ENCODE measurements at regions not wholly inside any gene's neighbourhood (a gene's known extent, or its start where the extent isn't known, plus 50 kb on each side); places are given as distances from the start of the nearest gene placed in this dataset.

- Histone ChIP-seq H3K4me1 (ENCODE audit: control insufficient read depth, insufficient read depth, low read length) (peaks cover 3% of the 10 kb centered on the region), H3K9ac (ENCODE audit: low read length in 2 of 2) (no peak overlapping the region)
Observed at GRCh38 chr1:29504709-29505410, 268.5 kb downstream of the PTPRU start.

GRCh38 chr1:29504196-29504595, 267.9 kb downstream of the PTPRU start:
- H3K4me1 ChIP-seq (ENCODE audit: control insufficient read depth, insufficient read depth, low read length): peaks cover 3% of the 10 kb centered on the region
- no peak overlapping the region for H3K4me3 ChIP-seq (ENCODE audit: low read length in 2 of 2)
- no peak overlapping the region for H3K9ac ChIP-seq (ENCODE audit: low read length in 2 of 2)
- peaks cover 9 to 22% of the 10 kb centered on the region in 2 donors for H3K27me3 ChIP-seq (ENCODE audit: control insufficient read depth in 1 of 2, insufficient read depth in 2 of 2, low read length in 2 of 2)
- no peak overlapping the region for H3K27ac ChIP-seq (ENCODE audit: low read length)
- H3K9me3 ChIP-seq (ENCODE audit: control insufficient read depth in 2 of 2, low read length in 2 of 2): no peaks in the 10 kb centered on the region
- H3K36me3 ChIP-seq (ENCODE audit: control insufficient read depth in 2 of 2, insufficient read depth in 2 of 2, low read length in 2 of 2): no peaks in the 10 kb centered on the region

More at GRCh38 chr1:29504709-29505410, 268.5 kb downstream of the PTPRU start:
- Histone ChIP-seq H3K4me3 (ENCODE audit: low read length in 2 of 2) (no peak overlapping the region), H3K27me3 (ENCODE audit: control insufficient read depth in 1 of 2, insufficient read depth in 2 of 2, low read length in 2 of 2) (peaks cover 9 to 22% of the 10 kb centered on the region in 2 donors), H3K36me3 (ENCODE audit: control insufficient read depth in 2 of 2, insufficient read depth in 2 of 2, low read length in 2 of 2) (no peaks in the 10 kb centered on the region), H3K27ac (ENCODE audit: low read length) (no peak overlapping the region), H3K9me3 (ENCODE audit: control insufficient read depth in 2 of 2, low read length in 2 of 2) (no peaks in the 10 kb centered on the region)

- Histone ChIP-seq H3K27ac (ENCODE audit: low read length) (no peak overlapping the region), H3K27me3 (ENCODE audit: control insufficient read depth in 1 of 2, insufficient read depth in 2 of 2, low read length in 2 of 2) (peaks cover 14 to 22% of the 10 kb centered on the region in 2 donors), H3K4me1 (ENCODE audit: control insufficient read depth, insufficient read depth, low read length) (peaks cover 3% of the 10 kb centered on the region), H3K4me3 (ENCODE audit: low read length in 2 of 2) (no peak overlapping the region), H3K36me3 (ENCODE audit: control insufficient read depth in 2 of 2, insufficient read depth in 2 of 2, low read length in 2 of 2) (no peaks in the 10 kb centered on the region), H3K9ac (ENCODE audit: low read length in 2 of 2) (no peak overlapping the region), H3K9me3 (ENCODE audit: control insufficient read depth in 2 of 2, low read length in 2 of 2) (no peaks in the 10 kb centered on the region)
Observed at GRCh38 chr1:29502911-29503840, 266.9 kb downstream of the PTPRU start.

GRCh38 chr1:29502225-29502910, 266.0 kb downstream of the PTPRU start:
- H3K36me3 ChIP-seq (ENCODE audit: control insufficient read depth in 2 of 2, insufficient read depth in 2 of 2, low read length in 2 of 2): no peaks in the 10 kb centered on the region
- no peak overlapping the region for H3K27ac ChIP-seq (ENCODE audit: low read length)
- H3K4me3 ChIP-seq (ENCODE audit: low read length in 2 of 2): no peak overlapping the region
- H3K9ac ChIP-seq (ENCODE audit: low read length in 2 of 2): no peak overlapping the region
- H3K9me3 ChIP-seq (ENCODE audit: control insufficient read depth in 2 of 2, low read length in 2 of 2): no peaks in the 10 kb centered on the region
- H3K4me1 ChIP-seq (ENCODE audit: control insufficient read depth, insufficient read depth, low read length): peaks cover 3% of the 10 kb centered on the region
- H3K27me3 ChIP-seq (ENCODE audit: control insufficient read depth in 1 of 2, insufficient read depth in 2 of 2, low read length in 2 of 2): peaks cover 19 to 22% of the 10 kb centered on the region in 2 donors

GRCh38 chr1:29501227-29501976, 265.1 kb downstream of the PTPRU start:
- Histone ChIP-seq H3K36me3 (ENCODE audit: control insufficient read depth in 2 of 2, insufficient read depth in 2 of 2, low read length in 2 of 2) (no peaks in the 10 kb centered on the region), H3K9me3 (ENCODE audit: control insufficient read depth in 2 of 2, low read length in 2 of 2) (peaks cover 0 to 4% of the 10 kb centered on the region in 2 donors), H3K9ac (ENCODE audit: low read length in 2 of 2) (no peak overlapping the region), H3K4me1 (ENCODE audit: control insufficient read depth, insufficient read depth, low read length) (peaks cover 3% of the 10 kb centered on the region), H3K27me3 (ENCODE audit: control insufficient read depth in 1 of 2, insufficient read depth in 2 of 2, low read length in 2 of 2) (peaks cover 16 to 20% of the 10 kb centered on the region in 2 donors), H3K27ac (ENCODE audit: low read length) (no peak overlapping the region), H3K4me3 (ENCODE audit: low read length in 2 of 2) (no peak overlapping the region)

- H3K9me3 ChIP-seq (ENCODE audit: control insufficient read depth in 2 of 2, low read length in 2 of 2): peaks cover 4 to 9% of the 10 kb centered on the region in 2 donors
- no peak overlapping the region for H3K4me3 ChIP-seq (ENCODE audit: low read length in 2 of 2)
- H3K4me1 ChIP-seq (ENCODE audit: control insufficient read depth, insufficient read depth, low read length): peaks cover 3% of the 10 kb centered on the region
- H3K36me3 ChIP-seq (ENCODE audit: control insufficient read depth in 2 of 2, insufficient read depth in 2 of 2, low read length in 2 of 2): no peaks in the 10 kb centered on the region
- no peak overlapping the region for H3K9ac ChIP-seq (ENCODE audit: low read length in 2 of 2)
- peaks cover 13 to 18% of the 10 kb centered on the region in 2 donors for H3K27me3 ChIP-seq (ENCODE audit: control insufficient read depth in 1 of 2, insufficient read depth in 2 of 2, low read length in 2 of 2)
- no peak overlapping the region for H3K27ac ChIP-seq (ENCODE audit: low read length)
Observed at GRCh38 chr1:29500651-29501050, 264.3 kb downstream of the PTPRU start.

GRCh38 chr1:29500041-29500440, 263.7 kb downstream of the PTPRU start:
- H3K27ac ChIP-seq (ENCODE audit: low read length): no peak overlapping the region
- H3K36me3 ChIP-seq (ENCODE audit: control insufficient read depth in 2 of 2, insufficient read depth in 2 of 2, low read length in 2 of 2): no peaks in the 10 kb centered on the region
- no peak overlapping the region for H3K9ac ChIP-seq (ENCODE audit: low read length in 2 of 2)
- H3K9me3 ChIP-seq (ENCODE audit: control insufficient read depth in 2 of 2, low read length in 2 of 2): peaks cover 5 to 10% of the 10 kb centered on the region in 2 donors
- no peak overlapping the region for H3K4me3 ChIP-seq (ENCODE audit: low read length in 2 of 2)
- peaks cover 3% of the 10 kb centered on the region for H3K4me1 ChIP-seq (ENCODE audit: control insufficient read depth, insufficient read depth, low read length)
- H3K27me3 ChIP-seq (ENCODE audit: control insufficient read depth in 1 of 2, insufficient read depth in 2 of 2, low read length in 2 of 2): peaks cover 11 to 17% of the 10 kb centered on the region in 2 donors

GRCh38 chr1:29499104-29499650, 262.9 kb downstream of the PTPRU start:
- H3K27ac ChIP-seq (ENCODE audit: low read length): no peak overlapping the region
- H3K36me3 ChIP-seq (ENCODE audit: control insufficient read depth in 2 of 2, insufficient read depth in 2 of 2, low read length in 2 of 2): no peaks in the 10 kb centered on the region
- no peak overlapping the region for H3K4me3 ChIP-seq (ENCODE audit: low read length in 2 of 2)
- no peak overlapping the region for H3K9ac ChIP-seq (ENCODE audit: low read length in 2 of 2)
- peaks cover 5 to 10% of the 10 kb centered on the region in 2 donors for H3K9me3 ChIP-seq (ENCODE audit: control insufficient read depth in 2 of 2, low read length in 2 of 2)
- H3K27me3 ChIP-seq (ENCODE audit: control insufficient read depth in 1 of 2, insufficient read depth in 2 of 2, low read length in 2 of 2): peaks cover 10 to 17% of the 10 kb centered on the region in 2 donors
- H3K4me1 ChIP-seq (ENCODE audit: control insufficient read depth, insufficient read depth, low read length): peaks cover 3% of the 10 kb centered on the region

- peaks cover 5 to 10% of the 10 kb centered on the region in 2 donors for H3K9me3 ChIP-seq (ENCODE audit: control insufficient read depth in 2 of 2, low read length in 2 of 2)
- peaks cover 10 to 15% of the 10 kb centered on the region in 2 donors for H3K27me3 ChIP-seq (ENCODE audit: control insufficient read depth in 1 of 2, insufficient read depth in 2 of 2, low read length in 2 of 2)
- H3K36me3 ChIP-seq (ENCODE audit: control insufficient read depth in 2 of 2, insufficient read depth in 2 of 2, low read length in 2 of 2): no peaks in the 10 kb centered on the region
- H3K4me3 ChIP-seq (ENCODE audit: low read length in 2 of 2): no peak overlapping the region
- no peak overlapping the region for H3K9ac ChIP-seq (ENCODE audit: low read length in 2 of 2)
- no peak overlapping the region for H3K27ac ChIP-seq (ENCODE audit: low read length)
- no peaks in the 10 kb centered on the region for H3K4me1 ChIP-seq (ENCODE audit: control insufficient read depth, insufficient read depth, low read length)
Observed at GRCh38 chr1:29498126-29499103, 262.1 kb downstream of the PTPRU start.
